Heart right ventricle (tissue), 16 donors: ENCODE measurements at regions not wholly inside any gene's neighbourhood (a gene's known extent, or its start where the extent isn't known, plus 50 kb on each side); places are given as distances from the start of the nearest gene placed in this dataset.

Experiments
- ATAC-seq, 8 donors: fragments of 200-7000 bp; cut with Tn5 transposase; one replicate each; pipeline ENCODE4 v1.9.1; 2020; ENCODE audit warnings: mild to moderate bottlenecking in 8 of 8, moderate library complexity in 8 of 8, moderate number of reproducible peaks in 1 of 8
- DNase-seq, 2 donors: peaks; one replicate each; pipeline ENCODE4 v3.0.0-alpha.2; 2020
- H3K27ac ChIP-seq, 10 donors: fragments of 200-600 bp; sonication (generic) in 2 of 10; one replicate each; pipeline versions ENCODE4 v1.5.0 to v1.8.0; 2020 to 2022; ENCODE audit warnings: mild to moderate bottlenecking in 3 of 10
- H3K27me3 ChIP-seq, 7 donors: fragments of 200-600 bp; one replicate each; pipeline ENCODE4 v1.8.0; 2021 to 2022; ENCODE audit warnings: mild to moderate bottlenecking in 2 of 7
- H3K36me3 ChIP-seq, 9 donors: fragments of 200-600 bp; sonication (generic) in 1 of 9; one replicate each; pipeline versions ENCODE4 v1.5.0 to v1.8.0; 2020 to 2022; ENCODE audit warnings: mild to moderate bottlenecking in 2 of 9
- H3K4me1 ChIP-seq, 9 donors: fragments of 200-600 bp; sonication (generic) in 1 of 9; one replicate each; pipeline versions ENCODE4 v1.5.0 to v1.8.0; 2020 to 2022; ENCODE audit warnings: mild to moderate bottlenecking in 4 of 9
- H3K4me3 ChIP-seq, 10 donors: fragments of 200-600 bp; sonication (generic) in 2 of 10; one replicate each; pipeline versions ENCODE4 v1.5.0 to v1.8.0; 2020 to 2022; ENCODE audit warnings: mild to moderate bottlenecking in 7 of 10, moderate library complexity in 2 of 10
- H3K9me3 ChIP-seq, 11 donors: fragments of 200-600 bp in 10 of 11; sonication (generic) in 2 of 11; one replicate each; pipeline versions ENCODE4 v1.5.0 to v1.8.0; 2013 to 2022; ENCODE audit warnings: mild to moderate bottlenecking in 2 of 11, control low read depth in 1 of 11, moderate library complexity in 1 of 11
- CTCF ChIP-seq, 9 donors: fragments of 200-600 bp; sonication (generic) in 2 of 9; IDR thresholded peaks; one replicate each; pipeline versions ENCODE4 v1.5.0 to v1.8.0; 2021 to 2022; ENCODE audit warnings: antibody characterized with exemption in 9 of 9, mild to moderate bottlenecking in 5 of 9, moderate library complexity in 1 of 9
- WGBS, 2 donors: extraction: QIAGEN DNeasy Blood & Tissue Kit; methylation state at CpG; one replicate each; pipeline ENCODE4 v1.1.7; 2013; ENCODE audit warnings: inconsistent platforms in 1 of 2; 5-methylcytosine and 5-hydroxymethylcytosine counted together
- intact Hi-C, 10 donors: fragments of 100-400 bp; cut with DNase I; formaldehyde crosslinking; loops; one replicate each; pipeline versions ENCODE4 v1.11.1 to v1.14.2; 2022
- donor health status: Arrhythmogenic right ventricular cardiomyopathy.
- donor health status: ischemic (EF 13 %, LVEDD 7.1; RV severe dilation, severe dysfunction).
- donor health status: healthy with polysubstance abuse.
- donor health status: DM: no; HTN: yes; CAD: no.
- donor health status: DM: no; HTN: no; CAD: no.
- donor health status: ischemic (EF 25% LVEDD 6.9; RV normal size, moderate dysfunction).
- donor health status: ischemic (EF 25% LVEDD 5.7; RV mildly dilated, moderate dysfunction).
- donor health status: healthy.
- donor health status: DM: yes; HTN: yes; CAD: no.
- donor health status: Ischemic cardiomyopathy.
- donor health status: ischemic (EF 35%, LVEDD 5.7; RV mildly dilated, moderate dysfunction).
- donor health status: nonischemic (EF 11% LVEDD 7.7; RV severe dilation, severe dysfunction).
- donor health status: DM: yes; HTN: yes; CAD: no.
- donor health status: PGD.
- donor health status: ischemic (EF 29% LVEDD 5.4; RV normal size, mild dysfunction).
- donor health status: nonischemic (EF 23%, LVEDD 6.1; RV moderate dilation, normal function).

DNA sequence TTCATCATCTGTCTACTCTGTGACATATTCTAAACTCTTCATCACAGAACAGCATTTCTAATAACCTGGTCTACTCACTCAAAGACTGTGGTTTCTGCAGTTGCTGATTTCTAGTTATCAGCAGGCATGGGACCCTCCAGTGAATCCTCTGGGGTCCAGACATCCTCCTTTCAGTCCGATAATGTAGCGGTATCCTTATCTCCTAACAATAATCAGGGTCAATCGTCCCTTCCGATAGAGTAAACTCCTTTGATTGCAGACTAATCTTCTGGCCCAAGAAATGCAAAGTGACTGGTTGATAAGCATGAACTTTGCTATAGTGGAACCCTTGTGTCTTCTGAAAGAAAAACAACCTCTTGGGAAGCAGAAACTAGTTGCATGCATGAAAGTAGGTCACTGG lies 1209.8 kb upstream of the CELF2 start:
- DNase-seq, result no peak
- Histone ChIP-seq H3K4me3 (no peak overlapping the region), H3K4me1 (no peaks in the 10 kb centered on the region), H3K27ac (no peak overlapping the region), H3K9me3 (peaks cover 0 to 2% (median 0%) of the 10 kb centered on the region in 11 donors), H3K27me3 (no peaks in the 10 kb centered on the region), H3K36me3 (no peaks in the 10 kb centered on the region)
- 40% methylated on average over 4 of the region's 4 CpGs for WGBS, 2 donors
- ATAC-seq, result no peak
- no peak for TF ChIP-seq CTCF (IDR thresholded peaks at IDR 0.05)
- intact Hi-C loops, result no loop called here

GRCh38 chr10:9811601-9812000 lies 1206.1 kb upstream of the CELF2 start:
- Histone ChIP-seq H3K27me3 (no peaks in the 10 kb centered on the region), H3K9me3 (peaks cover 0 to 6% (median under 1%) of the 10 kb centered on the region in 11 donors), H3K4me3 (no peak overlapping the region), H3K27ac (no peak overlapping the region), H3K4me1 (no peaks in the 10 kb centered on the region), H3K36me3 (no peaks in the 10 kb centered on the region)
- intact Hi-C loops, result no loop called here
- no peak for TF ChIP-seq CTCF (IDR thresholded peaks at IDR 0.05)
- DNase-seq (no peak), ATAC-seq (no peak)
- WGBS, 2 donors, result 69 to 72% methylated on average over 4 of the region's 4 CpGs

DNA sequence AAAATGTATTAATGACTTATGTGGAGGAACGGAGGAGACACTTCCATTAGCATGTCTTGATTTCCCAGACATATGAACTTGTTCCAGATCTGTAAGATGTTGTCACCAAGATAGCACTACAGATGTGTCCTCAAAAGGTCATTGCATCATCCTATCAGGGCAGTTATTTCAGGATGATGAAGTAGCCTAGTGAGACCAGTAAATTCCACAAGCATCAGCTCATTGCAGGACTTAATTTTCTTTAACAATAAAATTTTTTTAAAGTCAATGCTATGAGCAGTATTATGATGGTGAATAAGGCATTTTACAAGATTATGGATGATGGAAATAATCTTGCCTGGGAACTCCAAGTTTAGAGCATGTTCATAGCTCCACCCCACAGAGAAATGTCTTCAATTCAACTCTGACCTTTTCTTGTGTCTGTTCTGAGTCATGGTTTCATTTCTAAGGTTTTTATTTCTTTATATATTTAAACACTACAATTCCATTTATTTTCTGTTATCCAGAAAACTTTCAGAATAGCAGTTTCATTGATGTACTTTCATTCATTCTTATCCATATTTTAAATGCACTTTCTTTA lies 1203.3 kb upstream of the CELF2 start:
- 69% methylated on average over 1 of the region's 1 CpG for WGBS, 2 donors

GRCh38 chr10:9819756-9820494 lies 1197.7 kb upstream of the CELF2 start:
- ATAC-seq (no peak), DNase-seq (no peak)
- H3K27me3 ChIP-seq, result no peaks in the 10 kb centered on the region
- no peak for TF ChIP-seq CTCF (IDR thresholded peaks at IDR 0.05)
- 72 to 76% methylated on average over 4 of the region's 4 CpGs for WGBS, 2 donors
- no peaks in the 10 kb centered on the region for H3K4me1 ChIP-seq
- H3K27ac ChIP-seq, result no peak overlapping the region
- intact Hi-C loops, result no loop called here
- H3K36me3 ChIP-seq, result no peaks in the 10 kb centered on the region
- H3K9me3 ChIP-seq, result peaks cover 0 to 20% (median 5%) of the 10 kb centered on the region in 11 donors
- no peak overlapping the region for H3K4me3 ChIP-seq

More for the DNA sequence above, 1203.3 kb upstream of the CELF2 start:
- no peak for TF ChIP-seq CTCF (IDR thresholded peaks at IDR 0.05)
- no peak overlapping the region for H3K4me3 ChIP-seq
- H3K27ac ChIP-seq, result no peak overlapping the region
- no peaks in the 10 kb centered on the region for H3K27me3 ChIP-seq
- intact Hi-C loops, result no loop called here
- ATAC-seq (peak in 1 of 8 donors; percentile 81), DNase-seq (no peak)
- peaks cover 0 to 20% (median 5%) of the 10 kb centered on the region in 11 donors for H3K9me3 ChIP-seq
- H3K4me1 ChIP-seq, result no peaks in the 10 kb centered on the region
- no peaks in the 10 kb centered on the region for H3K36me3 ChIP-seq
